ENCODE measurements at regions not wholly inside any gene's neighbourhood (a gene's known extent, or its start where the extent isn't known, plus 50 kb on each side); places are given as distances from the start of the nearest gene placed in this dataset.

- no peak for TF ChIP-seq CTCF (IDR thresholded peaks at IDR 0.05 in 2 of 3, conservative IDR thresholded peaks at IDR 0.05 in 1 of 3; ENCODE audit: borderline replicate concordance in 1 of 3, insufficient read depth in 1 of 3, low read depth in 2 of 3, low read length in 2 of 3)
- TF ChIP-seq EZH2phosphoT487 (IDR thresholded peaks at IDR 0.05; ENCODE audit: borderline replicate concordance) = no peak
- TF ChIP-seq CEBPB (IDR thresholded peaks at IDR 0.05; ENCODE audit: low read depth) = no peak
- no peak for TF ChIP-seq YY1 (IDR thresholded peaks at IDR 0.05; ENCODE audit: extremely low read depth, insufficient replicate concordance, low read depth, low read length)
- no peak for TF ChIP-seq EGR1 (IDR thresholded peaks at IDR 0.05; ENCODE audit: low read depth)
- no peak for TF ChIP-seq POLR2A (IDR thresholded peaks at IDR 0.05; ENCODE audit: borderline replicate concordance, extremely low read depth, insufficient read depth, insufficient read length)
- no peak for TF ChIP-seq EZH2 (IDR thresholded peaks at IDR 0.05)
- TF ChIP-seq ATF3 (IDR thresholded peaks at IDR 0.05) = no peak
Measured at GRCh38 chr3:184651904-184652303, 60.0 kb downstream of the MAGEF1 start.

Data from HCT116 (cell line).